H1 (cell line): ENCODE measurements at regions not wholly inside any gene's neighbourhood (a gene's known extent, or its start where the extent isn't known, plus 50 kb on each side); places are given as distances from the start of the nearest gene placed in this dataset.

Source experiments
- CTCF ChIA-PET: fragments of 300-600 bp; sonication (Branson Sonifier 250); formaldehyde crosslinking; loops from one replicate; lab custom pipeline; 2021; ENCODE audit not compliant: partially characterized antibody; lab: Charles Lee
- POLR2A ChIA-PET: fragments of 300-600 bp; sonication (Branson Sonifier 250); formaldehyde crosslinking; loops from one replicate; lab custom pipeline; 2021; ENCODE audit warnings: inconsistent platforms; ENCODE audit not compliant: partially characterized antibody; lab: Charles Lee
- DNase-seq, 2 experiments: peaks; one replicate each; pipeline versions ENCODE4 v3.0.0 to v3.0.0-alpha.2; 2010 to 2022; ENCODE audit warnings: low spot score in 2 of 2, low read depth in 1 of 2, mixed read lengths in 1 of 2
- FAIRE-seq: peaks from 2 replicates; lab custom pipeline; 2011; peaks lifted over from hg19 to GRCh38; lab: Jason Lieb, UNC
- H2AFZ ChIP-seq: 2 replicates; pipeline ENCODE4 v1.8.1; 2012; ENCODE audit warnings: low read length, inconsistent platforms
- H2AK5ac ChIP-seq: 2 replicates; pipeline ENCODE4 v1.6.1; 2013; ENCODE audit warnings: low read depth, low read length
- H2BK120ac ChIP-seq: replicated peaks from 2 replicates; pipeline ENCODE3; 2013; ENCODE audit warnings: low read depth, low read length, inconsistent platforms
- H2BK12ac ChIP-seq: 2 replicates; pipeline ENCODE4 v1.6.1; 2013; ENCODE audit warnings: low read depth, low read length
- H2BK15ac ChIP-seq: 2 replicates; pipeline ENCODE4 v1.6.1; 2013; ENCODE audit warnings: low read length
- H2BK20ac ChIP-seq: 2 replicates; pipeline ENCODE4 v1.6.1; 2013; ENCODE audit warnings: low read length
- H2BK5ac ChIP-seq: 2 replicates; pipeline ENCODE4 v1.6.1; 2013; ENCODE audit warnings: low read depth, low read length
- H3K14ac ChIP-seq: 2 replicates; pipeline ENCODE4 v1.6.1; 2013; ENCODE audit warnings: inconsistent platforms; ENCODE audit not compliant: insufficient read length
- H3K18ac ChIP-seq: 2 replicates; pipeline ENCODE4 v1.6.1; 2013; ENCODE audit warnings: low read length; ENCODE audit errors: extremely low read depth
- H3K23ac ChIP-seq: 2 replicates; pipeline ENCODE4 v1.6.1; 2013; ENCODE audit warnings: inconsistent platforms; ENCODE audit not compliant: insufficient read length
- H3K23me2 ChIP-seq: 2 replicates; pipeline ENCODE4 v1.6.1; 2013; ENCODE audit warnings: low read depth, low read length
- H3K27ac ChIP-seq: 2 replicates; pipeline ENCODE4 v1.6.1; 2011; ENCODE audit warnings: low read depth, low read length, inconsistent platforms
- H3K27me3 ChIP-seq, 4 experiments: replicated peaks in 1 of 4; 1 replicate in 1 of 4; 2 replicates in 3 of 4; pipeline versions ENCODE4 v1.6.1 to v1.8.1; 2011 to 2013; ENCODE audit warnings: low read length in 3 of 4, mild to moderate bottlenecking in 3 of 4, inconsistent platforms in 2 of 4, mixed read lengths in 2 of 4, moderate library complexity in 1 of 4; ENCODE audit not compliant: control insufficient read depth in 3 of 4, insufficient read depth in 3 of 4; ENCODE audit errors: extremely low read depth in 1 of 4
- H3K36me3 ChIP-seq, 4 experiments: 2 replicates each; pipeline versions ENCODE4 v1.6.1 to v1.8.1; 2011 to 2013; ENCODE audit warnings: mild to moderate bottlenecking in 4 of 4, low read length in 3 of 4, moderate library complexity in 2 of 4, control low read depth in 1 of 4, inconsistent platforms in 1 of 4; ENCODE audit not compliant: insufficient read depth in 4 of 4, control insufficient read depth in 2 of 4
- H3K4ac ChIP-seq: replicated peaks from 2 replicates; pipeline ENCODE3; 2013; ENCODE audit warnings: low read length, low read depth, mixed read lengths, inconsistent platforms; ENCODE audit not compliant: insufficient read length
- H3K4me1 ChIP-seq, 4 experiments: replicated peaks in 1 of 4; 1 replicate in 1 of 4; 2 replicates in 3 of 4; pipeline versions ENCODE4 v1.6.1 to v1.8.1; 2011 to 2013; ENCODE audit warnings: low read length in 3 of 4, inconsistent platforms in 2 of 4, mixed read lengths in 1 of 4; ENCODE audit not compliant: insufficient read depth in 4 of 4, control insufficient read depth in 3 of 4
- H3K4me2 ChIP-seq, 2 experiments: 2 replicates each; pipeline versions ENCODE4 v1.6.1 to v1.8.1; 2011 to 2013; ENCODE audit warnings: low read depth in 2 of 2, low read length in 2 of 2, control low read depth in 1 of 2, inconsistent platforms in 1 of 2, mild to moderate bottlenecking in 1 of 2; ENCODE audit not compliant: insufficient read depth in 1 of 2
- H3K4me3 ChIP-seq, 4 experiments: fragments of 200-600, 300-600 bp in 1 of 4; sonication (generic), shearing (Covaris generic), sonication (Bioruptor Twin) in 1 of 4; 2 replicates each; pipeline versions ENCODE4 v1.5.1 to v1.8.1; 2011 to 2016; ENCODE audit warnings: low read length in 4 of 4, low read depth in 3 of 4, control low read depth in 2 of 4, inconsistent platforms in 2 of 4, mild to moderate bottlenecking in 2 of 4, mixed read lengths in 1 of 4, moderate library complexity in 1 of 4; ENCODE audit not compliant: insufficient read depth in 2 of 4; ENCODE audit errors: extremely low read depth in 1 of 4
- H3K56ac ChIP-seq: replicated peaks from 2 replicates; pipeline ENCODE3; 2013; ENCODE audit warnings: low read depth, mild to moderate bottlenecking, mixed read lengths, low read length, inconsistent platforms; ENCODE audit not compliant: insufficient read length
- H3K79me1 ChIP-seq: 2 replicates; pipeline ENCODE4 v1.6.1; 2013; ENCODE audit warnings: low read depth, low read length, control low read depth
- H3K79me2 ChIP-seq, 2 experiments: 2 replicates each; pipeline versions ENCODE4 v1.6.1 to v1.8.1; 2012 to 2013; ENCODE audit warnings: low read length in 2 of 2, mild to moderate bottlenecking in 2 of 2, inconsistent platforms in 1 of 2; ENCODE audit not compliant: insufficient read depth in 2 of 2, control insufficient read depth in 1 of 2
- H3K9ac ChIP-seq, 4 experiments: replicated peaks in 1 of 4; 1 replicate in 1 of 4; 2 replicates in 3 of 4; pipeline versions ENCODE4 v1.6.1 to v1.8.1; 2011 to 2013; ENCODE audit warnings: low read depth in 3 of 4, low read length in 3 of 4, control low read depth in 2 of 4, mild to moderate bottlenecking in 2 of 4, moderate library complexity in 2 of 4, inconsistent platforms in 1 of 4; ENCODE audit errors: extremely low read depth in 1 of 4
- H3K9me3 ChIP-seq, 2 experiments: 2 replicates each; pipeline versions ENCODE4 v1.6.1 to v1.8.1; 2012 to 2013; ENCODE audit warnings: mild to moderate bottlenecking in 2 of 2, moderate library complexity in 2 of 2, control low read depth in 1 of 2, inconsistent platforms in 1 of 2, low read depth in 1 of 2, low read length in 1 of 2, mixed read lengths in 1 of 2; ENCODE audit not compliant: insufficient read depth in 2 of 2
- H4K20me1 ChIP-seq, 2 experiments: replicated peaks in 1 of 2; 2 replicates each; pipeline versions ENCODE3 to v1.8.1; 2011 to 2013; ENCODE audit warnings: inconsistent platforms in 2 of 2, low read length in 2 of 2, mild to moderate bottlenecking in 1 of 2; ENCODE audit not compliant: insufficient read depth in 2 of 2, control insufficient read depth in 1 of 2
- H4K5ac ChIP-seq: 2 replicates; pipeline ENCODE4 v1.6.1; 2013; ENCODE audit warnings: low read length, low read depth, mixed read lengths, inconsistent platforms; ENCODE audit not compliant: insufficient read length
- H4K8ac ChIP-seq: 2 replicates; pipeline ENCODE4 v1.8.0; 2013; ENCODE audit warnings: mild to moderate bottlenecking, moderate library complexity, low read length, inconsistent platforms; ENCODE audit not compliant: insufficient read depth; ENCODE audit errors: extremely low read depth
- H4K91ac ChIP-seq: replicated peaks from 2 replicates; pipeline ENCODE3; 2013; ENCODE audit warnings: low read length, mixed read lengths, inconsistent platforms; ENCODE audit not compliant: insufficient read length
- CTCF ChIP-seq, 3 experiments: IDR thresholded peaks; 1 replicate in 2 of 3; 2 replicates in 1 of 3; pipeline versions ENCODE4 v1.5.1 to v1.6.1; 2011; ENCODE audit warnings: low read length in 3 of 3, mild to moderate bottlenecking in 3 of 3, inconsistent platforms in 2 of 3, low read depth in 1 of 3, moderate library complexity in 1 of 3; ENCODE audit not compliant: insufficient read depth in 1 of 3; ENCODE audit errors: control extremely low read depth in 1 of 3
- RAD21 ChIP-seq, 2 experiments: IDR thresholded peaks in 1 of 2; conservative IDR thresholded peaks in 1 of 2; 2 replicates each; pipeline ENCODE4 v1.6.1; 2011; ENCODE audit warnings: low read depth in 2 of 2, low read length in 2 of 2, improper control_type of control experiment in 1 of 2, inconsistent platforms in 1 of 2, mild to moderate bottlenecking in 1 of 2, moderate library complexity in 1 of 2
- SP1 ChIP-seq: IDR thresholded peaks from 2 replicates; pipeline ENCODE4 v1.6.1; 2011; ENCODE audit warnings: low read depth, low read length
- SP2 ChIP-seq: IDR thresholded peaks from 2 replicates; pipeline ENCODE4 v1.6.1; 2012; ENCODE audit warnings: mild to moderate bottlenecking, low read length, inconsistent platforms
- WGBS, 2 experiments: shearing (Covaris generic) in 1 of 2; methylation state at CpG; one replicate each; pipeline versions ENCODE4 v1.1.6 to v1.1.7; 2013 to 2015; ENCODE audit warnings: low lambda C conversion rate in 2 of 2, mixed read lengths in 2 of 2, inconsistent platforms in 1 of 2, low coverage in 1 of 2, missing lambda C conversion rate in 1 of 2; ENCODE audit not compliant: insufficient replicate concordance in 2 of 2, insufficient coverage in 1 of 2, insufficient read length in 1 of 2; ENCODE audit errors: extremely low coverage in 1 of 2, missing lambda C conversion rate in 1 of 2; 5-methylcytosine and 5-hydroxymethylcytosine counted together

- FAIRE-seq (peak; percentile 87), DNase-seq (peak; percentile 43 to 62)
- Histone ChIP-seq H3K14ac (no peak overlapping the region), H3K36me3 (no peaks in the 10 kb centered on the region), H2BK20ac (no peak overlapping the region), H3K27ac (no peak overlapping the region), H2BK15ac (peak overlapping the region; percentile 92; the same call in 1 of the 2 replicates), H3K23ac (no peak overlapping the region), H3K4me1 (peaks cover 0 to 11% (median 5%) of the 10 kb centered on the region in 4 experiments; a peak in 6 of 7 replicates), H3K27me3 (no peaks in the 10 kb centered on the region), H3K56ac (no peak overlapping the region), H3K79me1 (no peaks in the 10 kb centered on the region), H2AFZ (peak overlapping the region; percentile 98; the same call in 1 of the 2 replicates), H3K23me2 (no peaks in the 10 kb centered on the region), H3K4me2 (peak overlapping the region; percentile 50 to 51; a peak in 3 of 4 replicates), H2AK5ac (no peak overlapping the region), H3K9me3 (0 out of 4 replicates have a peak, but pooled peaks cover 0 to 4% of the 10 kb centered on the region in 2 experiments), H3K79me2 (no peaks in the 10 kb centered on the region), H3K4ac (peak overlapping the region; percentile 95), H2BK5ac (peak overlapping the region; percentile 78; the same call in 1 of the 2 replicates), H3K18ac (peak overlapping the region; percentile 95), H2BK12ac (peak overlapping the region; percentile 44; the same call in 1 of the 2 replicates), H4K5ac (peak overlapping the region; percentile 41), H4K20me1 (no peaks in the 10 kb centered on the region), H4K91ac (peak overlapping the region; percentile 87), H3K4me3 (no peak overlapping the region), H4K8ac (no peak overlapping the region), H2BK120ac (peak overlapping the region; percentile 60), H3K9ac (no peak overlapping the region)
- ChIA-PET POLR2A (interaction anchor here (0.7 kb wide), 1 partner anchor 9 kb away, joined by 3 read pairs; no protein-coding TSS in a partner anchor), CTCF (interaction anchor here (0.7 to 2.7 kb wide), 5 partner anchors 9 to 115 kb away, joined by 3 to 13 read pairs (median 4); no protein-coding TSS in a partner anchor)
- 43% methylated on average over 8 of the region's 8 CpGs; no CpG with 5 or more reads in 1 of the 2 experiments for WGBS, 2 experiments
- TF ChIP-seq SP2: no peak
- TF ChIP-seq CTCF (IDR thresholded peaks at IDR 0.05; ENCODE audit: control extremely low read depth in 1 of 3, insufficient read depth in 1 of 3, low read depth in 1 of 3, low read length in 3 of 3): peak; percentile 5 to 66 (median 42)
- 0 out of 2 replicates have a peak, but pooled peaks have one; percentile 48 for TF ChIP-seq SP1
- TF ChIP-seq RAD21 (IDR thresholded peaks at IDR 0.05 in 1 of 2, conservative IDR thresholded peaks at IDR 0.05 in 1 of 2; ENCODE audit: low read depth in 2 of 2, low read length in 2 of 2): peak; percentile 30 to 43; a peak in 3 of 4 replicates
Observed at GRCh38 chr1:29453502-29454240, 217.3 kb downstream of the PTPRU start.
